BE2C (cell line): ENCODE measurements at regions not wholly inside any gene's neighbourhood (a gene's known extent, or its start where the extent isn't known, plus 50 kb on each side); places are given as distances from the start of the nearest gene placed in this dataset.

ENCODE experiments used
- DNase-seq: peaks from one replicate; pipeline ENCODE4 v3.0.0-alpha.2; 2020
- H3K27me3 ChIP-seq: fragments of 250-450 bp; sonication (Bioruptor Pico); 2 replicates; pipeline ENCODE4 v1.5.1; 2020; ENCODE audit warnings: mild to moderate bottlenecking
- H3K36me3 ChIP-seq: fragments of 250-450 bp; sonication (Bioruptor Pico); 2 replicates; pipeline ENCODE4 v1.5.1; 2020; ENCODE audit warnings: mild to moderate bottlenecking
- H3K4me1 ChIP-seq: fragments of 250-450 bp; sonication (Bioruptor Pico); 2 replicates; pipeline ENCODE4 v1.5.1; 2020
- H3K4me3 ChIP-seq: 2 replicates; pipeline ENCODE4 v1.5.1; 2011; ENCODE audit warnings: low read depth, low read length
- H3K9me3 ChIP-seq: fragments of 250-450 bp; sonication (Bioruptor Pico); 2 replicates; pipeline ENCODE4 v1.5.1; 2020
- TF ChIP-seq, protein P1 (sequence below): IDR thresholded peaks from 2 replicates; pipeline ENCODE4 v1.5.1; 2012; ENCODE audit warnings: mild to moderate bottlenecking, low read depth, low read length

DNA sequence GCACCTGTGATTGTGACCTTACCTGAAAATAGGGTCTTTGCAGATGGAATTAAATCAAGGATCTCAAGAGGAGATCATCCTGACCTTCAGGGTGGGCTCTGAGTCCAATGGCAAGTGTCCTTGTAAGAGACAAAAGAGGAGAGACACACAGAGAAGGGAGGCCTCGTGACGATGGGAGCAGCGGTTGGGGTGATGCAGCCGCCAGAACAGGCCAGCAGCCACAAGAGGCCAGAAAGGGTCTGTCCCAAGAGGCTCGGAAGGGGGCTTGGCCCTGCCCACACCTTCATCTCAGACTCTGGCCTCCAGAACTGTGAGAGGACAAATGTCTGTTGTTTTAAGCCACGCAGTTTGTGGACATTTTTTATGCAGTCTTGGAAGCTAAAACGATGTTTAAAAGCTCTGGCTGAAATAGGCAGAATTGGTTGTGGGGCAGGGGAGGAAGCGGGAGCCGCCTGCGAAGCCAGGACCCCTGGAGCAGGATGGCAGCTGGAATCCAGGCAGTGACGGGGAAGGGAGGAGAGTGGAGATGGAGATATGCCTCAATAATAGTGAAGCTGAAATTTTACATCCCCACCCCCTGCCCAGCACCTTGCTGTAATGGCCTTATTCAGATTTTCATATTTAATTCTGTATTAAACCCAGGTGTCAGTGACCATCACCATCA lies 216.4 kb downstream of the ANKRD60 start:
- TF ChIP-seq, protein P1, sequence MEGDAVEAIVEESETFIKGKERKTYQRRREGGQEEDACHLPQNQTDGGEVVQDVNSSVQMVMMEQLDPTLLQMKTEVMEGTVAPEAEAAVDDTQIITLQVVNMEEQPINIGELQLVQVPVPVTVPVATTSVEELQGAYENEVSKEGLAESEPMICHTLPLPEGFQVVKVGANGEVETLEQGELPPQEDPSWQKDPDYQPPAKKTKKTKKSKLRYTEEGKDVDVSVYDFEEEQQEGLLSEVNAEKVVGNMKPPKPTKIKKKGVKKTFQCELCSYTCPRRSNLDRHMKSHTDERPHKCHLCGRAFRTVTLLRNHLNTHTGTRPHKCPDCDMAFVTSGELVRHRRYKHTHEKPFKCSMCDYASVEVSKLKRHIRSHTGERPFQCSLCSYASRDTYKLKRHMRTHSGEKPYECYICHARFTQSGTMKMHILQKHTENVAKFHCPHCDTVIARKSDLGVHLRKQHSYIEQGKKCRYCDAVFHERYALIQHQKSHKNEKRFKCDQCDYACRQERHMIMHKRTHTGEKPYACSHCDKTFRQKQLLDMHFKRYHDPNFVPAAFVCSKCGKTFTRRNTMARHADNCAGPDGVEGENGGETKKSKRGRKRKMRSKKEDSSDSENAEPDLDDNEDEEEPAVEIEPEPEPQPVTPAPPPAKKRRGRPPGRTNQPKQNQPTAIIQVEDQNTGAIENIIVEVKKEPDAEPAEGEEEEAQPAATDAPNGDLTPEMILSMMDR, result no peak
- no peak overlapping the region for H3K4me3 ChIP-seq
- no peaks in the 10 kb centered on the region for H3K4me1 ChIP-seq
- no peaks in the 10 kb centered on the region for H3K27me3 ChIP-seq
- H3K36me3 ChIP-seq, result no peaks in the 10 kb centered on the region
- DNase-seq, result no peak
- no peaks in the 10 kb centered on the region for H3K9me3 ChIP-seq

DNA sequence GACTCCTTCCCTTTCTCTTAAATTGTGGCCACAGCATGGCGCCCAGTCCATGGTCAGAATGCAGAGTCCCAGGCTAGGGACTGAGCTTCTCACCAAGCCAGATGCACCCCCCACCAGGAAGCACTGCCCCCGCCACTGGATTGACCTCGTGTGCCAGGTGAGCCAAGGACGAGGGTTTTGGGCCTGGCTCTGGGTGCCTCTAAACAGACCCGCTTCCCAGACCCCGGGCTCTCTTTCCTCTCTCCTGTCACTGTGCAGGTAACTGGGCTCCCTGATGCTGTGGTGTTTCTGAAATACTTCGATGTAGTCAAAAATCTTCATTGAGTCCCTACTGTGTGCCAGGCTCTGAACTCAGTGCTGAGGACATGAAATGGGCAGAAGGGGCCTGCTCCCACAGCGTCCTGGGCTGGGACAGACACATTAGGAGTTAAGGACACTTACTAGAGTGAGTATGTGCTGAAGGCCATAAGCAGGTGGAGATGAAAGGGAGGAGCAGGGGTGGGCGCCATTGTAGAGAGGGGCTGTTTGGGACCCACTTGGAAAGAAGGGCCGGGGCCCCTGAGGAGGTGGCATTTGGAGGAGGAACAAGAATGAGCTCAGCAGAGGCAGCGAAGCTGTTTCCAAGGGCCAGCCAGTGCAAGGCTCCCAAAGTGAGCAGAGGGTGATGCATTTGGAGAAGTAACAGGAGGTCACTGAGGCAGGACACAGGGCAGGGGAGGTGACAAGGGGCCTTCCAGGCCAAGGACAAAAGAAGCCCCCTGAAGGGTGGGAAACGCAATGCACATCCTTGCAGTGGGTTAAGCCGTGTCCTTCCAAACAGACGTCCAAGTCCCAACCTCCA lies 217.1 kb downstream of the ANKRD60 start:
- H3K27me3 ChIP-seq, result no peaks in the 10 kb centered on the region
- TF ChIP-seq, protein P1, result no peak
- no peak for DNase-seq
- no peaks in the 10 kb centered on the region for H3K9me3 ChIP-seq
- no peaks in the 10 kb centered on the region for H3K36me3 ChIP-seq
- no peak overlapping the region for H3K4me3 ChIP-seq
- no peaks in the 10 kb centered on the region for H3K4me1 ChIP-seq

DNA sequence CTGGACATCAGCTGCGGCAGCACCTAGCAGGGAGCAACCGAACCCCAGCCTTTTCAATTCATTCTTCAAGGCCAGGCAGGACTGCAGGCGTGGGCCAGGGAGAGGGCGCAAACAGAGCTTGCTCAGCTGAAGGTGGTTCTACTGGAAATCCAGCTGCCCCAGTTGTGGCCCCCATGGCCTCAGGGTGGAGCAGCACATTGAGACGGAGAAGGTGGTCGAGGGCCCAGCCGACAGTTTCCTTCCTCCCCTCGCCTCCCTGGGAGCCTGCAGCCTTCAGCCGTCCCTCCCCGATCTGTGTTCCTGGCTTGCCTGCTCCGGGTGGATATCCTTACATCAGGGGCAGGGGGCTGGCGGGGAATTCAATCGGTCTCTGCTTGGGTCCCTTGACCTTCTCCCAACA lies 217.8 kb downstream of the ANKRD60 start:
- Histone ChIP-seq H3K27me3 (no peaks in the 10 kb centered on the region), H3K4me3 (no peak overlapping the region), H3K9me3 (no peaks in the 10 kb centered on the region), H3K4me1 (no peaks in the 10 kb centered on the region), H3K36me3 (no peaks in the 10 kb centered on the region)
- no peak for DNase-seq
- TF ChIP-seq, protein P1, result no peak

DNA sequence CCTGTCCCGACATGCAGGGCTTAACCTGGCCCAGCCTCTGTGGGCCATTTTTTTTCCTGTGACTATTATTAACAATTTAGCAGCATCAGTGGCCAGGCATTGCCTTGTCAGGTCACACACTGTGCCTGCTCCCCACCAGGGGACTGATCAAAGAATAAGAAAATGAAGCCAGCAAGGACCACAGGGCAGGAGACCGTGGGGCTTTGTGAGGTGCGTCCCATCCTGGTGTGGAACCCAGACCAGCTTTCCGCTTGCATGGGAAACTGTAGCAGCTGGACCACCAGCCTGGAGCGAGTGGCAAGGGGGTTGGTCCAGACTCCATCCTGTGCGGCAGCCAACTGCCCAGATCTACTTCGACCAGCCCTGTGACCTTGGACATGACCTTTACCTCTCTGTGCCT lies 218.3 kb downstream of the ANKRD60 start:
- H3K4me3 ChIP-seq, result no peak overlapping the region
- no peak for DNase-seq
- H3K36me3 ChIP-seq, result no peaks in the 10 kb centered on the region
- H3K4me1 ChIP-seq, result no peaks in the 10 kb centered on the region
- no peaks in the 10 kb centered on the region for H3K9me3 ChIP-seq
- no peaks in the 10 kb centered on the region for H3K27me3 ChIP-seq
- TF ChIP-seq, protein P1, result no peak

DNA sequence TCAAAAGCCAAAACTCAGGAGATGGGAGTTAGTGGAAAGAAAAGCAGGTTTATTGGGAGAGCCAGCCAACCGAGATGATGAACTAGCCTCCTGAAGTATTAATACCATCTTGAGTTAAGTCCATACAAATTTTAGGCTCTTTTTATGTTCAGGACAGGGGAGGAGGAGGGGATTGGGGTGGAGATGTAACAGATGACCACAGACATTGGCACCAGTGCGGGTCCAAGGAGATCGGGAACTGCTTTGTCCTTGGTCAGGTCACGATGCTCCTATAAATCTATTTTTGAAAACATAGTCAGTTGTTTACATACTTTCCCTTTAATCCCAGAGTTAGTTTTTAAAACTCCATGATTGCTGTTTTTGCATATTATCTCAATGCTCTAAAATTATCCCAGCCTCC lies 219.6 kb downstream of the ANKRD60 start:
- no peak for DNase-seq
- H3K4me3 ChIP-seq, result no peak overlapping the region
- H3K27me3 ChIP-seq, result no peaks in the 10 kb centered on the region
- no peaks in the 10 kb centered on the region for H3K9me3 ChIP-seq
- H3K36me3 ChIP-seq, result no peaks in the 10 kb centered on the region
- TF ChIP-seq, protein P1, result no peak
- H3K4me1 ChIP-seq, result no peaks in the 10 kb centered on the region; the same call in 1 of the 2 replicates

DNA sequence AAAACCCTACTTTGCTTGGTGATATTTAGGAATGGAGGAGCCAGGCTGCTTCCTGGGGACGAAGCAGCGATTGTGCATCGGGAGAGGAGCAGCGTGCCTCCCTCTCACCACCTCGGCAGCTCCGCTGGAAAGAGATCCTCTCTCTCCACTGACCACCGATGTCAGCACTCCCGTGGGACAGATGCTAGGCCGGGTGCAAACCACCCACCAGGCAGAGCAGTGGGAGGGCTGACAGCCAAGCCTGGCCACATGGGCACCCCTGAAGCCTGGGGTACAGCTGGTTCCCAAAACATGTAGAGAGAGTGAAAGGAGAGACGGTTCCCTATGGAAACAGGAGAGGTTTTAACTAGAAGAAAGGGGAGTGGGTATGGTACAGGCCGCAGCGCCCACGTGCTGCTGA lies 220.0 kb downstream of the ANKRD60 start:
- no peak for DNase-seq
- H3K4me1 ChIP-seq, result no peaks in the 10 kb centered on the region; the same call in 1 of the 2 replicates
- TF ChIP-seq, protein P1, result no peak
- no peaks in the 10 kb centered on the region for H3K27me3 ChIP-seq
- no peak overlapping the region for H3K4me3 ChIP-seq
- H3K36me3 ChIP-seq, result no peaks in the 10 kb centered on the region
- no peaks in the 10 kb centered on the region for H3K9me3 ChIP-seq
